Lower leg skin (tissue), 3 donors: ENCODE measurements at regions not wholly inside any gene's neighbourhood (a gene's known extent, or its start where the extent isn't known, plus 50 kb on each side); places are given as distances from the start of the nearest gene placed in this dataset.

ENCODE experiments used
- POLR2A ChIP-seq, 2 donors: fragments of 450-650 bp; IDR thresholded peaks; one replicate each; pipeline ENCODE4 v1.6.1; 2016 to 2017; ENCODE audit warnings: antibody characterized with exemption in 2 of 2, mild to moderate bottlenecking in 1 of 2, moderate library complexity in 1 of 2
- TF ChIP-seq, protein P1 (sequence below), 3 donors: fragments of 450-650 bp; IDR thresholded peaks; one replicate each; pipeline ENCODE4 v1.5.1; 2016; ENCODE audit warnings: antibody characterized with exemption in 3 of 3, mild to moderate bottlenecking in 3 of 3, moderate library complexity in 2 of 3

DNA sequence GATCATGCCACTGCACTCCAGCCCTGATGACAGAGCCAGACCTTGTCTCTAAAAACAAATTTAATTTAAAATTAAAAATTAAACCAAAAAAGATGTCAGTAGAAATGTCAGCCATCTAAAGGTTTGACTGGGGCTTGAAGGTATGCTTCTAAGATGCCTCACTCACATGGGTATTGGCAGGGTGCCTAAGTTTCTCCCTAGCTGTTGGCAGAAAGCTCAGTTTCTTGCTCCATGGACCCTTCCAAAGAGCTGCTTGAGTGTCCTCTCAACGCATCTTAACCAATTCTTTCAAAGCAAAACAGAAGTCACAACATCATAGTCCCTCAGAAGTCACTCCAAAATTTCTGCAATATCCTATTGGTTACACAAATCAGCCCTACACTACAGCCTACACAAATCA lies 231.0 kb upstream of the ADGRL2 start:
- TF ChIP-seq, protein P1, sequence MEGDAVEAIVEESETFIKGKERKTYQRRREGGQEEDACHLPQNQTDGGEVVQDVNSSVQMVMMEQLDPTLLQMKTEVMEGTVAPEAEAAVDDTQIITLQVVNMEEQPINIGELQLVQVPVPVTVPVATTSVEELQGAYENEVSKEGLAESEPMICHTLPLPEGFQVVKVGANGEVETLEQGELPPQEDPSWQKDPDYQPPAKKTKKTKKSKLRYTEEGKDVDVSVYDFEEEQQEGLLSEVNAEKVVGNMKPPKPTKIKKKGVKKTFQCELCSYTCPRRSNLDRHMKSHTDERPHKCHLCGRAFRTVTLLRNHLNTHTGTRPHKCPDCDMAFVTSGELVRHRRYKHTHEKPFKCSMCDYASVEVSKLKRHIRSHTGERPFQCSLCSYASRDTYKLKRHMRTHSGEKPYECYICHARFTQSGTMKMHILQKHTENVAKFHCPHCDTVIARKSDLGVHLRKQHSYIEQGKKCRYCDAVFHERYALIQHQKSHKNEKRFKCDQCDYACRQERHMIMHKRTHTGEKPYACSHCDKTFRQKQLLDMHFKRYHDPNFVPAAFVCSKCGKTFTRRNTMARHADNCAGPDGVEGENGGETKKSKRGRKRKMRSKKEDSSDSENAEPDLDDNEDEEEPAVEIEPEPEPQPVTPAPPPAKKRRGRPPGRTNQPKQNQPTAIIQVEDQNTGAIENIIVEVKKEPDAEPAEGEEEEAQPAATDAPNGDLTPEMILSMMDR (IDR thresholded peaks at IDR 0.05): no peak
- no peak for TF ChIP-seq POLR2A (IDR thresholded peaks at IDR 0.05)
